Activated CD4-positive, alpha-beta T cell treated with anti-CD3 and anti-CD28 coated beads, Interleukin-2, amount 10 ng/mL, durations not matched to agents 24 days and 14 days (primary cell): ENCODE measurements at regions not wholly inside any gene's neighbourhood (a gene's known extent, or its start where the extent isn't known, plus 50 kb on each side); places are given as distances from the start of the nearest gene placed in this dataset.

Source experiments
- DNase-seq: peaks from one replicate; pipeline ENCODE4 v3.0.0; 2022
- H3K27ac Mint-ChIP-seq: one replicate; pipeline ENCODE4 v1.8.0; 2022; ENCODE audit warnings: mild to moderate bottlenecking, mixed read lengths
- H3K27me3 Mint-ChIP-seq: one replicate; pipeline ENCODE4 v1.8.0; 2022; ENCODE audit warnings: mixed read lengths
- H3K36me3 Mint-ChIP-seq: one replicate; pipeline ENCODE4 v1.8.0; 2022; ENCODE audit warnings: low read depth, mild to moderate bottlenecking, mixed read lengths
- H3K4me1 Mint-ChIP-seq: one replicate; pipeline ENCODE4 v1.8.0; 2021; ENCODE audit warnings: mixed read lengths
- H3K4me3 Mint-ChIP-seq: one replicate; pipeline ENCODE4 v1.8.0; 2022; ENCODE audit warnings: mild to moderate bottlenecking, moderate library complexity, mixed read lengths
- H3K9me3 Mint-ChIP-seq: one replicate; pipeline ENCODE4 v1.8.0; 2021; ENCODE audit warnings: mixed read lengths
- intact Hi-C: fragments of 100-400 bp; cut with micrococcal nuclease; formaldehyde crosslinking; loops from one replicate; pipeline ENCODE4 v1.15.1; 2023

- H3K27ac Mint-ChIP-seq: no peak overlapping the region
- intact Hi-C loops: no loop called here
Measured at GRCh38 chr6:105847433-105847832, 238.7 kb upstream of the PRDM1 start.

GRCh38 chr6:105844275-105844883, 241.8 kb upstream of the PRDM1 start:
- H3K9me3 Mint-ChIP-seq: peaks cover 14% of the 10 kb centered on the region
- peaks cover 8% of the 10 kb centered on the region for H3K27me3 Mint-ChIP-seq
- intact Hi-C loops: no loop called here
- no peaks in the 10 kb centered on the region for H3K4me1 Mint-ChIP-seq
- DNase-seq: peak; percentile 45
- H3K36me3 Mint-ChIP-seq: no peaks in the 10 kb centered on the region
- H3K27ac Mint-ChIP-seq: no peak overlapping the region
- no peak overlapping the region for H3K4me3 Mint-ChIP-seq

More at GRCh38 chr6:105847433-105847832, 238.7 kb upstream of the PRDM1 start:
- no peak overlapping the region for H3K4me3 Mint-ChIP-seq
- H3K36me3 Mint-ChIP-seq: no peaks in the 10 kb centered on the region
- H3K9me3 Mint-ChIP-seq: no peaks in the 10 kb centered on the region
- no peaks in the 10 kb centered on the region for H3K4me1 Mint-ChIP-seq
- peaks cover 8% of the 10 kb centered on the region for H3K27me3 Mint-ChIP-seq
- no peak for DNase-seq

- H3K36me3 Mint-ChIP-seq: no peaks in the 10 kb centered on the region
- intact Hi-C loops: no loop called here
- no peak for DNase-seq
- H3K4me3 Mint-ChIP-seq: no peak overlapping the region
- H3K27ac Mint-ChIP-seq: no peak overlapping the region
- no peaks in the 10 kb centered on the region for H3K27me3 Mint-ChIP-seq
- H3K4me1 Mint-ChIP-seq: peaks cover 3% of the 10 kb centered on the region
- peaks cover 14% of the 10 kb centered on the region for H3K9me3 Mint-ChIP-seq
Measured at GRCh38 chr6:105839266-105839665, 246.9 kb upstream of the PRDM1 start.

GRCh38 chr6:105838171-105838570, 248.0 kb upstream of the PRDM1 start:
- no peak for DNase-seq
- Mint-ChIP-seq H3K9me3 (peaks cover 14% of the 10 kb centered on the region), H3K4me1 (peaks cover 6% of the 10 kb centered on the region), H3K4me3 (no peak overlapping the region), H3K27me3 (no peaks in the 10 kb centered on the region), H3K27ac (no peak overlapping the region), H3K36me3 (no peaks in the 10 kb centered on the region)
- intact Hi-C loops: no loop called here

- intact Hi-C loops: no loop called here
- Mint-ChIP-seq H3K4me3 (no peak overlapping the region), H3K9me3 (peaks cover 13% of the 10 kb centered on the region), H3K4me1 (peaks cover 8% of the 10 kb centered on the region), H3K36me3 (no peaks in the 10 kb centered on the region), H3K27me3 (no peaks in the 10 kb centered on the region), H3K27ac (no peak overlapping the region)
- DNase-seq: peak; percentile 45
Measured at GRCh38 chr6:105836889-105837288, 249.2 kb upstream of the PRDM1 start.

GRCh38 chr6:105836379-105836778, 249.8 kb upstream of the PRDM1 start:
- peaks cover 9% of the 10 kb centered on the region for H3K9me3 Mint-ChIP-seq
- intact Hi-C loops: no loop called here
- DNase-seq: no peak
- no peak overlapping the region for H3K4me3 Mint-ChIP-seq
- H3K4me1 Mint-ChIP-seq: peaks cover 8% of the 10 kb centered on the region
- H3K27me3 Mint-ChIP-seq: no peaks in the 10 kb centered on the region
- H3K36me3 Mint-ChIP-seq: no peaks in the 10 kb centered on the region
- H3K27ac Mint-ChIP-seq: no peak overlapping the region

- Mint-ChIP-seq H3K9me3 (peaks cover 3% of the 10 kb centered on the region), H3K27ac (no peak overlapping the region), H3K4me1 (peaks cover 8% of the 10 kb centered on the region), H3K36me3 (no peaks in the 10 kb centered on the region), H3K4me3 (no peak overlapping the region), H3K27me3 (no peaks in the 10 kb centered on the region)
- DNase-seq: peak; percentile 48
- intact Hi-C loops: no loop called here
Measured at GRCh38 chr6:105835373-105835772, 250.8 kb upstream of the PRDM1 start.

GRCh38 chr6:105833959-105834947, 251.9 kb upstream of the PRDM1 start:
- H3K4me1 Mint-ChIP-seq: peaks cover 8% of the 10 kb centered on the region
- no peaks in the 10 kb centered on the region for H3K36me3 Mint-ChIP-seq
- intact Hi-C loops: no loop called here
- H3K9me3 Mint-ChIP-seq: peaks cover 4% of the 10 kb centered on the region
- H3K27me3 Mint-ChIP-seq: no peaks in the 10 kb centered on the region
- H3K4me3 Mint-ChIP-seq: no peak overlapping the region
- H3K27ac Mint-ChIP-seq: no peak overlapping the region
- peak; percentile 44 for DNase-seq

GRCh38 chr6:105832313-105832761, 253.8 kb upstream of the PRDM1 start:
- H3K4me1 Mint-ChIP-seq: peaks cover 8% of the 10 kb centered on the region
- no peak overlapping the region for H3K4me3 Mint-ChIP-seq
- DNase-seq: peak; percentile 35
- no peaks in the 10 kb centered on the region for H3K27me3 Mint-ChIP-seq
- intact Hi-C loops: no loop called here
- H3K27ac Mint-ChIP-seq: no peak overlapping the region
- peaks cover 15% of the 10 kb centered on the region for H3K9me3 Mint-ChIP-seq
- peaks cover 2% of the 10 kb centered on the region for H3K36me3 Mint-ChIP-seq

- H3K4me1 Mint-ChIP-seq: peaks cover 5% of the 10 kb centered on the region
- no peaks in the 10 kb centered on the region for H3K27me3 Mint-ChIP-seq
Measured at GRCh38 chr6:105831311-105832097, 254.6 kb upstream of the PRDM1 start.

GRCh38 chr6:105825210-105825609, 260.9 kb upstream of the PRDM1 start:
- Mint-ChIP-seq H3K27me3 (no peaks in the 10 kb centered on the region), H3K4me3 (no peak overlapping the region), H3K36me3 (peaks cover 8% of the 10 kb centered on the region), H3K4me1 (peaks cover 4% of the 10 kb centered on the region), H3K9me3 (peaks cover 27% of the 10 kb centered on the region), H3K27ac (no peak overlapping the region)
- no peak for DNase-seq
- intact Hi-C loops: no loop called here

More at GRCh38 chr6:105831311-105832097, 254.6 kb upstream of the PRDM1 start:
- Mint-ChIP-seq H3K27ac (no peak overlapping the region), H3K9me3 (peaks cover 17% of the 10 kb centered on the region), H3K36me3 (peaks cover 2% of the 10 kb centered on the region), H3K4me3 (no peak overlapping the region)
- intact Hi-C loops: no loop called here
- DNase-seq: no peak

GRCh38 chr6:105824732-105825131, 261.4 kb upstream of the PRDM1 start:
- H3K27ac Mint-ChIP-seq: no peak overlapping the region
- no peak for DNase-seq
- H3K36me3 Mint-ChIP-seq: peaks cover 8% of the 10 kb centered on the region
- no peak overlapping the region for H3K4me3 Mint-ChIP-seq
- peaks cover 32% of the 10 kb centered on the region for H3K9me3 Mint-ChIP-seq
- H3K27me3 Mint-ChIP-seq: no peaks in the 10 kb centered on the region
- intact Hi-C loops: no loop called here
- peaks cover 5% of the 10 kb centered on the region for H3K4me1 Mint-ChIP-seq

GRCh38 chr6:105821777-105822176, 264.4 kb upstream of the PRDM1 start:
- intact Hi-C loops: no loop called here
- no peaks in the 10 kb centered on the region for H3K27me3 Mint-ChIP-seq
- H3K9me3 Mint-ChIP-seq: peaks cover 28% of the 10 kb centered on the region
- peaks cover 11% of the 10 kb centered on the region for H3K4me1 Mint-ChIP-seq
- H3K4me3 Mint-ChIP-seq: no peak overlapping the region
- DNase-seq: no peak
- peaks cover 10% of the 10 kb centered on the region for H3K36me3 Mint-ChIP-seq
- no peak overlapping the region for H3K27ac Mint-ChIP-seq
